PC-9 (cell line): ENCODE measurements at regions not wholly inside any gene's neighbourhood (a gene's known extent, or its start where the extent isn't known, plus 50 kb on each side); places are given as distances from the start of the nearest gene placed in this dataset.

Source experiments
- BruUV-seq: library from RNA; stranded (reverse); fragments of 400-500 nt; replicated peaks from 2 replicates; lab custom pipeline; 2021; lab: Mats Ljungman, UMichigan
- CTCF ChIA-PET: fragments of 300-600 bp; sonication (Branson Sonifier 250); formaldehyde crosslinking; loops from one replicate; lab custom pipeline; 2022; ENCODE audit warnings: antibody characterized with exemption; lab: Charles Lee
- POLR2A ChIA-PET: fragments of 300-600 bp; sonication (Branson Sonifier 250); formaldehyde crosslinking; loops from one replicate; lab custom pipeline; 2022; ENCODE audit warnings: antibody characterized with exemption; ENCODE audit not compliant: unreplicated experiment; lab: Charles Lee
- DNase-seq, 2 experiments: peaks; one replicate each; pipeline versions ENCODE4 v3.0.0 to v3.0.0-alpha.2; 2015 to 2022; ENCODE audit warnings: mixed read lengths in 1 of 2
- H2AFZ ChIP-seq: fragments of 200-600 bp; sonication (generic); 2 replicates; pipeline ENCODE4 v1.8.1; 2017; ENCODE audit warnings: antibody characterized with exemption
- H3F3A ChIP-seq: fragments of 200-600 bp; sonication (generic); 2 replicates; pipeline ENCODE4 v1.8.1; 2017; ENCODE audit warnings: antibody characterized with exemption, mild to moderate bottlenecking, low read depth; ENCODE audit not compliant: insufficient read depth
- H3K27ac ChIP-seq: fragments of 200-600 bp; sonication (generic); 2 replicates; pipeline ENCODE4 v1.6.1; 2016; ENCODE audit warnings: mixed run types
- H3K27me3 ChIP-seq: fragments of 200-600 bp; sonication (generic); 2 replicates; pipeline ENCODE4 v1.6.1; 2016; ENCODE audit warnings: low read depth, mixed run types; ENCODE audit not compliant: insufficient read depth
- H3K36me3 ChIP-seq: fragments of 200-600 bp; sonication (generic); 2 replicates; pipeline ENCODE4 v1.6.1; 2016; ENCODE audit warnings: low read depth, mixed run types
- H3K4me1 ChIP-seq: fragments of 200-600 bp; sonication (generic); replicated peaks from 2 replicates; pipeline ENCODE4 v1.6.1; 2016; ENCODE audit warnings: mixed run types; ENCODE audit not compliant: insufficient read depth
- H3K4me2 ChIP-seq: fragments of 200-600 bp; sonication (generic); 2 replicates; pipeline ENCODE4 v1.6.1; 2017; ENCODE audit warnings: mixed run types
- H3K4me3 ChIP-seq: fragments of 200-600 bp; sonication (generic); 2 replicates; pipeline ENCODE4 v1.6.1; 2016; ENCODE audit warnings: mixed run types
- H3K79me2 ChIP-seq: fragments of 200-600 bp; sonication (generic); 2 replicates; pipeline ENCODE4 v1.6.1; 2017; ENCODE audit warnings: low read depth, mixed run types
- H3K9me2 ChIP-seq: fragments of 200-600 bp; sonication (generic); 2 replicates; pipeline ENCODE4 v1.8.1; 2017; ENCODE audit warnings: mild to moderate bottlenecking; ENCODE audit not compliant: insufficient read depth
- H3K9me3 ChIP-seq: fragments of 200-600 bp; sonication (generic); 2 replicates; pipeline ENCODE4 v1.8.1; 2016; ENCODE audit warnings: low read depth; ENCODE audit not compliant: insufficient read depth
- H4K20me1 ChIP-seq: fragments of 200-600 bp; sonication (generic); 2 replicates; pipeline ENCODE4 v1.8.1; 2017; ENCODE audit not compliant: insufficient read depth
- CTCF ChIP-seq: fragments of 200-600 bp; sonication (generic); conservative IDR thresholded peaks from 2 replicates; pipeline ENCODE4 v1.6.1; 2017; ENCODE audit warnings: mixed run types, antibody characterized with exemption, mild to moderate bottlenecking, moderate library complexity
- EZH2 ChIP-seq: fragments of 200-600 bp; sonication (generic); IDR thresholded peaks from 2 replicates; pipeline ENCODE4 v1.8.0; 2017; ENCODE audit warnings: antibody characterized with exemption, low read depth
- intact Hi-C: fragments of 100-400 bp; cut with micrococcal nuclease; formaldehyde crosslinking; loops from one replicate; pipeline ENCODE4 v1.10.0; 2022; ENCODE audit not compliant: unreplicated experiment

GRCh38 chr7:46007194-46007593, 86.1 kb upstream of the IGFBP3 start:
- Histone ChIP-seq H2AFZ (no peak overlapping the region), H3K79me2 (no peaks in the 10 kb centered on the region), H3K27me3 (no peaks in the 10 kb centered on the region), H3K4me3 (no peak overlapping the region), H3K4me1 (peaks cover 23% of the 10 kb centered on the region), H3F3A (no peaks in the 10 kb centered on the region), H3K36me3 (0 out of 2 replicates have a peak, but pooled peaks cover 3% of the 10 kb centered on the region), H3K9me3 (peaks cover 14% of the 10 kb centered on the region), H3K27ac (no peak overlapping the region), H3K4me2 (no peak overlapping the region), H4K20me1 (no peaks in the 10 kb centered on the region), H3K9me2 (no peaks in the 10 kb centered on the region)
- BruUV-seq = no TSS peak
- ChIA-PET CTCF (no interaction called here), POLR2A (no interaction called here)
- DNase-seq = no peak
- TF ChIP-seq CTCF (no peak), EZH2 (no peak)
- intact Hi-C loops = no loop called here

- H3K4me2 ChIP-seq = no peak overlapping the region
- no peak for TF ChIP-seq EZH2
- no peak for TF ChIP-seq CTCF
- CTCF ChIA-PET = no interaction called here
- peaks cover 15% of the 10 kb centered on the region for H3K9me3 ChIP-seq
- no peaks in the 10 kb centered on the region for H4K20me1 ChIP-seq
- H3K27ac ChIP-seq = no peak overlapping the region
- H2AFZ ChIP-seq = no peak overlapping the region
- no peaks in the 10 kb centered on the region for H3K79me2 ChIP-seq
- no peak overlapping the region for H3K4me3 ChIP-seq
- peaks cover 23% of the 10 kb centered on the region for H3K4me1 ChIP-seq
- no TSS peak for BruUV-seq
- no peaks in the 10 kb centered on the region for H3F3A ChIP-seq
- H3K9me2 ChIP-seq = no peaks in the 10 kb centered on the region
- H3K27me3 ChIP-seq = no peaks in the 10 kb centered on the region
- POLR2A ChIA-PET = no interaction called here
- 0 out of 2 replicates have a peak, but pooled peaks cover 3% of the 10 kb centered on the region for H3K36me3 ChIP-seq
- DNase-seq = no peak
- intact Hi-C loops = no loop called here
Measured at GRCh38 chr7:46006723-46007122, 85.7 kb upstream of the IGFBP3 start.

GRCh38 chr7:46006212-46006611, 85.1 kb upstream of the IGFBP3 start:
- Histone ChIP-seq H3K79me2 (no peaks in the 10 kb centered on the region), H4K20me1 (no peaks in the 10 kb centered on the region), H3K4me2 (no peak overlapping the region), H3K9me2 (no peaks in the 10 kb centered on the region), H3K4me1 (peaks cover 23% of the 10 kb centered on the region), H3F3A (no peaks in the 10 kb centered on the region), H3K9me3 (peaks cover 15% of the 10 kb centered on the region), H3K4me3 (no peak overlapping the region), H3K27me3 (no peaks in the 10 kb centered on the region), H3K36me3 (0 out of 2 replicates have a peak, but pooled peaks cover 3% of the 10 kb centered on the region), H2AFZ (no peak overlapping the region), H3K27ac (no peak overlapping the region)
- TF ChIP-seq CTCF (no peak), EZH2 (no peak)
- ChIA-PET POLR2A (no interaction called here), CTCF (no interaction called here)
- intact Hi-C loops = no loop called here
- DNase-seq = no peak
- BruUV-seq = no TSS peak
